NCI-H2227 (cell line): ENCODE measurements at regions not wholly inside any gene's neighbourhood (a gene's known extent, or its start where the extent isn't known, plus 50 kb on each side); places are given as distances from the start of the nearest gene placed in this dataset.

Experiments
- DNase-seq: peaks from one replicate; lab custom pipeline; 2025; ENCODE audit not compliant: unreplicated experiment; lab: John Stamatoyannopoulos, UW

DNA sequence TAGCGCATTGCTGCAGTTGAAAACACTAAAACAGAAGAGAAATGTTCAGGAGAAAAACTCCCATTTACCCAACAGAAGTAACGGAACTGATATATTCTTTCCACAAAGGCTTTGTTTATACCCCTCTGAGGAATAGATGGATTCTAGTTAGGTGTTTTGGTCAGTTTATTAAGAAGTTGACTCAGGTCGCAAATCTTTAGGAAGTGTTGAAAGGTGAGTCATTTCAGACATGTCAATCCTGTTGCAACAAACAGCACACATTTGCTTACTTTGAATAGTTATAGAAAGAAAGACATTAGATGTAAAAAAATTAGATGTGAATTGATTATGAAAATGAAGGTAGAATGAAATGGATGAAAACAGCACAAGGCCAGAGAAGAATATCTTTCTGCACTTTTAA, 941.0 kb downstream of the KCNJ2 start:
- no peak for DNase-seq

DNA sequence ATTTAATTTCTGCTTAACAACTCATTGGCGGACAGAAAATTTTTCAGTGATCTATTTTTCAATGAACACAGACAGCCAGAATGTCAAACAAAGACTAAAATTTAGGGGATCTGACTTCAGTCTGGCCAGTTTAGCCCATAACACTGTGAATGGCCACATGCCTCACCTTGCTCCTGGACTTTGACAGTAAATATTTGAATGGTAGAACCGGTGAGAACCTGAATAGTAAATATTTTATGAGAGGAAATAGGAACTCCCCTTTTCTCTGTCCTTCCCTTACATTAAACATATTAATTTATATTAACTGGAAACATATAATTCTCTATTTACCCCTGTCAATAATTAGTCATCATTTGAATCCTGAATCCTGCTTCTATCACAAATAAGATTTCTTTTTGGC, 942.1 kb downstream of the KCNJ2 start:
- no peak for DNase-seq

DNA sequence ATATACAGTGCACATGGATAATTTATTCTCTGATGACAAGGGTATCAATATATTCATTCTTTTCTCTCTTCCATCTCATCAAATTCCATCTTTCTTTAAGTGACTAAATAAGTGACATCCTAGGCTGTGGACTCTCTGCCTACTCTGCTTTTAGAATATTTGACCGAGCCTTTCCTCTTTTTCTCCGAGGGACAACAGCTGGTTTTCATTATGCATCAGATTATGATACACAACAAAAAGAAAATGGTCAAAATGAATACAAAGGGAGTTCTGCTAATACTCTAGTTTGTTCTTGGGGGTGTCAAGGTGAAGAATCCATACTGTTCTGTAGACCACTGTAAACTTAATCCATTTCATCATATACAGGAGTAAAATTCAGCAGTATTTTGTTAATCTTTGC, 942.6 kb downstream of the KCNJ2 start:
- DNase-seq: no peak

DNA sequence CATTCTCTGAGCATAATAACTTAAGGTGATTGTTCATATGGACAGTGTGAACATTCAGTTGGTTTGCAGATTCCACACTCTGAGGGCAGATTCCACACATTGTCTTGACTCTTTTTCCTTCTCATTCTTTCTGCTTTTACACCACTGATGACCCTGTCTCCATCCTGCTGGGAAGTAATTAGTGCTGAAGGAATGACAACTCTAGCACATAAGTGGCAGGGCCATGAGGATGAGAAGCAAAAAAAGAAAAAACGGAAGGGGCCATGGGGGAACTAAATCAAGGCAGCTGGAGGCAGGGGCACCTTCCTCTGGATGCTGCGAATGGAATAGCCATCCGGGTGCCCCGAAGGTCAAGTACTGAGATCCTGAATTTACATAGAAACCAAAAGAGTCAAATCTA, 944.0 kb downstream of the KCNJ2 start:
- DNase-seq: no peak

DNA sequence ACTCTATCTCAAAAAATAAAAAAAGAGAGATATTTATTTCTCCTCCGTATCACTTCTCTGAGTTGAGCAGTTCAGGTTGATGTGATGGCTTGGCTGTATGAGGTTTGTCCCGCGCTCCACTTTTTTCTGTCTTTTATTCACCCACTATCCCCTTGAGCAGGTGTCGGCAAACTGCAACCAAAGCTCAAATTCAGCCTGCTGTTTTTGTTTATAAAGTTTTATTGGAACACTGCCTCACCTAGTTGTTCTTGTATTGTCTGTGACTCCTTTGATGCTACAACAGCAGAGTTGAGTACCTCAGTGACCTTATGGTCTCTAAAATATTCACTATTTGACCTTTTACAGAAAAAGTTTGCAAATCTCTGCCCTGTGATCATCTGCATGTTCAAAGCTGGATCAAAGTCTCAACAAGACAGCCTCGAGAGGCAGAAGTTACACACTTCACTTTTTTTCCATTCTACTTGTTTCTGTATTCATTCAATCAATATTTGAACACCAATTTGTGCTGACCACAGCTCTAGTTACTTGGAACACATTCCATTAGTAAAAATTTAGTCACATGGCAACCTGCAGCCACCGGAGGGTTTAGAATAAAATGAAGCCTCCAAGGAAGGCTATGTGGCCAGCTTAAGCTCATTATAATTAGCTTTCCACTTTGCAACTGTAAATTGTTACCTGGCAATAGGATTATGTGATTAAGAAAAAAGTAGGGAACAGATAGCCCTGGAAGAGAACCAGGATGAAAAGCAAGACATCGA, 945.8 kb downstream of the KCNJ2 start:
- DNase-seq: no peak

DNA sequence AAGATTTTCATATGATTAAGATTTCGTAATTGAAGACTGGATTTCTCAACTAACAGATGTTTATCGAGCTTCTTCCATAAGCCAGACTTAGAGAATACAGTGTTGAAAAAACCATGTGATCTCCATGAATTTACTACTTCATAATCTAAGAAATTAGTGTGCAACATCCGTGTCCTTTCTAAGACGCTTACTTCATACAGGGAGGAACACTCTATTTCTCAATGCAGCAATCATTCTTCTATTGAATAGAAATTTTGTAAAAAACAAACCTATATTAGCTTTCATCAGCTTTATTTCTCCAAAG, 946.3 kb downstream of the KCNJ2 start:
- DNase-seq: no peak

GRCh38 chr17:71117466-71117865, 948.1 kb downstream of the KCNJ2 start:
- DNase-seq: no peak

GRCh38 chr17:71118039-71118438, 948.7 kb downstream of the KCNJ2 start:
- peak; percentile 55 for DNase-seq

DNA sequence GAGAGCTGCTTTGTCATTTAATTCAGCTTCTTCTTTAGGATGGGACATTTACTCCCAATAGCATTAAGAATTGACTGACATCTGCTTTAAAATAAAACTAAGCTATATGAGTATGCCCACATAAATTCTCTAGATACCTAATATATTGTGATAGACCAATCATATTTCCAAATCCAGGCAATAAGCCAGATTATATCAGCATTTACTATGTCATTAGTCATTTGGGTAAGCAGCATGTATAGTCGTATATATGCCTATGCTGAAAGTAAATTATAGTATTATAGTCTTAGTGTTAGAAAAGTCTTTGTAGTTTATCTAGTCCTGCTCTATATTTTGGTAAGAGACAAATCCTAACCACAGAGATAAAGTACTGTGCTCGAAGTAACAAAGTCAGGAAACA, 958.1 kb downstream of the KCNJ2 start:
- DNase-seq: no peak

- DNase-seq: no peak
Measured at GRCh38 chr17:71142333-71142732, 973.0 kb downstream of the KCNJ2 start.

GRCh38 chr17:71145486-71145885, 975.3 kb upstream of the SOX9 start:
- DNase-seq: no peak

DNA sequence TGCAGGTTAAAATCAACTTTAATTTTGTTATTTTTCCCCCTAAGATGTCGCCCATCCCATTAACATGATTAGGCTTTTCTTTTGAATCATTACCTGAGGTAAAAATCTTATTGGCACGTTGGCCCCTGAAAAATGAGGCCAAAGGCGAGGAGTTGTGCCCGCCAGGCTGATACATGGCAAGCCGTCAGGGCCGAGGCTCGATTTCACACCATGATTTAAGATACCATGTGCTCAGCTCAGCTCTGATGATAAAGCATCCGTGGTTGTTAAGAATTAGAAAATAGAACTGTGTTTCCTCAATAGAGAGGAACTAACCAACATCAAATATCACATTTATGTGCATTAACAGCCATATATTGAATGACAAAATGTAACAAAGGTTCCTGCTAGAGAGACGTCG, 972.9 kb upstream of the SOX9 start:
- DNase-seq: no peak

DNA sequence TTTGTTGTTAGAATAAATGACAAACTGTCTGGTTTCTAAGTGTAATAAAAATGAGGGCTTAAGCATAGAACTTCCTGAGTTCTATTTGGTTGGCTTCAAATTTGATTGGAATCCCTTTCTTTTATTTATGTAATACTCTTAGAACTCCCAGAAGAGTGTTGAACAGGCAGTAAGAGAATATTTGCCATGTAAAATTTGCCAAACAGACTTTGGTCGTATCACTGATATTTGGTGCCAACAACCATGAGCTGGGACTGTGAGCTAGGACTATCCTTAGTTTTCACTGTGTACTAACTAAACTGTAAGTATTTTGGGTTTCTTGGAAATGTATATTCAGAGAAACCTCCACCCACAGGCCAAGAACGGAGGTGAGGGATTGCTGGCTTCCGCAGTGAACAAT, 971.2 kb upstream of the SOX9 start:
- no peak for DNase-seq

- DNase-seq: no peak
Measured at GRCh38 chr17:71157297-71157696, 963.5 kb upstream of the SOX9 start.

DNA sequence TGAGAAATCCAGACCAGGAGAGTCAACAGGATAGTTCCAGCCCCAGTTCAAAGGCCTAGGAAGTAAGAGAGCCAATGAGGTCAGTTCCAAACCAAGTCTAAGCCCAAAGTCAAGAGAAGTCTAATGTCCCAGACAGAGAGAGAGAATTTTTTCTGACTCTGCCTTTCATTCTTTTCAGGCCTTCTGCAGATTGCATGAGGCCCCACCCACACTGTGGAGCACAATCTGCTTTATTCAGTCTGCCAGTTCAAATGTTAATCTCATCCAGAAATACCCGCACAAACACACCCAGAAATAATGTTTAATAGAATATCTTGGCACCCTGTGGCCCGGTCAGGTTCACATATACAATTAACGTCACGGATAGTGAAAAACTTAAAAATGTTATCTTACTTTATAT, 962.4 kb upstream of the SOX9 start:
- no peak for DNase-seq

- DNase-seq: peak; percentile 46
Measured at GRCh38 chr17:71163121-71163812, 957.6 kb upstream of the SOX9 start.

GRCh38 chr17:71163813-71164122, 957.1 kb upstream of the SOX9 start:
- DNase-seq: no peak

DNA sequence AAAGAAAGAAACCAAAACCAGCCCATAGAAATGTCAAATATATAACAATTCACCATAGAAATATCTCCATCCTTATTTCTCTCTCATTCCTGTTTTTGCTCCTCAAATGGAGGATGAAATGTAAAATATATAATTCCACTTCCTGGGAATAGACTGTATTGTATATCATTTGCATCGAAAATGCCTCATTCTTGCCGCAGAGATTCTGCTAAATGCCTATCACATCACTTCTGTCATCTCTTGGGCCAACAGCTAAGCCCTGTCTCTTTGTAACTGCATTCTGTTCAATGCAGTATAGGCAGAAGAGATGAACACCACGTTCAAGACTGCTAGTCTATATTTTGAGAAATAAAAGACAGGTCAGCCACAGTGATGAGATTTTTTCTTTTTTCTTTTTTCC, 956.3 kb upstream of the SOX9 start:
- DNase-seq: no peak

GRCh38 chr17:71166311-71166710, 954.5 kb upstream of the SOX9 start:
- DNase-seq: no peak

- peak; percentile 64 for DNase-seq
Measured at GRCh38 chr17:71168053-71168741, 952.6 kb upstream of the SOX9 start.

DNA sequence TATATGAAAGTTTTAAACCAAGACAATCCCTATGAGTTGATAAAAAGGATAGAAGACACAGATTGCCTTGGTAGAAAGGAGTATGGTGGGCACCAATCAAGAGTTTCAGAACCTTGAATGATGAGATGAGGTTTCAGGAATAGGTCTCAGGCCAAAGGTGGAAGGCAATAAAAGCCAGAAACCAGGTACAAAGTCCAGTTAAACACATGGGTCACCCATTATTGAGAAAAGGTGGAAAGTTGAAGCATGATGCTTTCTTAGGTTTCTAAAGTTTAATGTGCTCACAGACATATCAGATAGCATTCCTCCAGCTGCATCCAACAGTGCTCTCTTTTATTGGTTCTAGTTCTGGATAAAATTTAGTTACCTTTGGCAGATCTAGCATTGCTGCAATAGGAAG, 950.8 kb upstream of the SOX9 start:
- no peak for DNase-seq

DNA sequence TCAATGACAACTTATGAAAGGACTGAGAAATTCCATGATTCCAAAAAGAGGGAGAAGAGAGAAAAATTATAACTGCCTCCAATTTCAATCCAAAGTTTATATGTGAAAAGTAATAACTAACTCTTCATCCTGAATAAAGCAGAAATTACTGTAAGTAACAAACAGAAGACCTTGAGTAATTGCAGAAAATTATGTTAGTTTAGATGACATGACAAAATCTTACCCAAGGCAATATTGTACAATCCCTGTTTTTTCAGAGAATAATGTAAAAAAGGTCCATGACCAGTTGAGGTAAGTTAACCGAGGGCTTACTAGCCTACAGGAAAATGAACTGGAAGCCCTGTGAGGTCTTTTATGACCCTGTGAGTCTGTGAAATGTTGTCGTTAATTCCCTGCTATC, 949.5 kb upstream of the SOX9 start:
- no peak for DNase-seq

- no peak for DNase-seq
Measured at GRCh38 chr17:71173991-71174390, 946.8 kb upstream of the SOX9 start.
